ENCODE measurements at regions not wholly inside any gene's neighbourhood (a gene's known extent, or its start where the extent isn't known, plus 50 kb on each side); places are given as distances from the start of the nearest gene placed in this dataset.

DNA sequence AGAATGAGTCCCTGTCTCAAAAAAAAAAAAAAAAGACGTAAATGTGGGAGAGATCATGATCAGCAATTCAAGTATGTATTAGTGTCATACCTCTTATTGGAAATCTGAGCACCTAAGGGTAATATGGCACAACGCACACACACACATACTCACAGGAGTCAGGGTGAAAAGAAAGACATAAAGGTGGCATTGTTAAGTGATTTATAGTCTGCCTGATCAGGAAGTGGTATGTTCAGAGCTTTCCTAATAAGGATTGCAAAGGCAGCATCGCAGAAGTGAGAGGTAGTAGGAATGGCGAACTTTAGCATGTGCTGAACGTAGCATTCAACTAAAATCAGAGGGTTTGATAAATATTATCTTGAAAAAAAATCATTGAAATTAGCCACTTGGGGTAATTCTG, 854.3 kb downstream of the METTL15 start:
- TF ChIP-seq CTCF (IDR thresholded peaks at IDR 0.05) (no peak), POLR2A (IDR thresholded peaks at IDR 0.05) (no peak)

Measured in breast epithelium (tissue), 3 donors.